ENCODE measurements at regions not wholly inside any gene's neighbourhood (a gene's known extent, or its start where the extent isn't known, plus 50 kb on each side); places are given as distances from the start of the nearest gene placed in this dataset.

DNA sequence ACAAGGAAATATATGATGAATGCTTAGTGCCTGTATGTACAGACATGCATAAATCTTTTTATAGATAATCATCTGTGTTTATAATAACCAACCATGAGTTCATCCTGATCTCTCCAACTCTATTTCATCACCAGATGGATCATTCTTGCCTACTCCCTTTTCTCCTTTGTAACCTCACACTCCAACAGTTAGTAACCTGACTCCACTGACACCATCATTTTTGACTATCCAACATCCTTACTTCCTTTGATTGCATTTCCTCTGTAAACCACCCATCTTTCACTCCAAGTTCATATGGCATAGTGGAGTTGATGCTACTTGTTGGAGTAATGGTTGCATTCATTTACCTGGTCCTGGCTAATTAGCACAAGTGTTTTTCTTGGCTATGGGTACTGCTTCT, 170.6 kb downstream of the ZNF330 start:
- no peak for FAIRE-seq
- DNase-seq (ENCODE audit: extremely low spot score, insufficient read length, low read depth), result no peak

DNA sequence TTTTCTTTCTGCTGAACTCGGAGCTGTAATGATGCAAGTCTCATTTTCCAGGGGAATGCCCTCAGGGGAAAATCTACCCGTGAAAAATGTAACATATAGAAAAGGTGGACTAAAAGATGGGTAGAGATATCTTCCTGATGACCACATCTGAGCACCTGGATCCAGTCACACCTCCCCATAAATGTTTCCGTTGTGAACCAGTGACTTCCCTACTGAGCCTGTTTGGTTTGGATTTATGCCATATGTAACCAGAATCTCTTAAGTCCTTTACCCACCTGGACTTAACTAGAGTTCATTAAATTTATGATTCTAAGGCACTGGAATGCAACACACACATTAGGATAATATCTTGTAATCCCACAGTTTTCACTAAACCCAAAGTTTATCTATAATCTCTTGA, 171.1 kb downstream of the ZNF330 start:
- FAIRE-seq (no peak), DNase-seq (ENCODE audit: extremely low spot score, insufficient read length, low read depth) (no peak)

DNA sequence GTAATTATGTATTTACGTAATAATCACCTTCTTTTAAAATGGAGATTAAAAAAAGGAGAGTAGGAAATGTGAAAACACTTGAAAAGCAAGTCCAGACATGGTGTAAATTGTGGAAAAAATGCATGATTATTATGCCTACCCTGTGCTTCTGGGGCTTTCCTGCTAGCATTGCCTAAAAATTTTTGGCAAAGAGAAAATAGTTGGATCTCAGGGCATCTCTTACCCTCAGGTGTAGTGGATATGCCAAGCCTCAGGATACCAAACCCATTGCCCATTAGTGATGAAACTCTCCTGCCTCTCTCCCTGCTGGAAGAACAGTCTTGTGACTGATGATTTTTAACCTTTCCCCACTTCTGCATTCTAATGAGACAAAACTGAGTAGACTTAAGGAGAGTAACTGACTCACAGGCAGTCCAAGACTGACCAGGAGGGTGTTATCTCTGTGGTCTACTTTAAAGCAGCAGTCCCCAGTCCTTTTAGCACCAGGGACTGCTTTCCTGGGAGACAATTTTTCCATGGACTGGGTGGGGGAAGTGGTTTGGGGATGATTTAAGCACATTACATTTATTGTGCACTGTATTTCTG, 174.6 kb downstream of the ZNF330 start:
- FAIRE-seq (no peak), DNase-seq (ENCODE audit: extremely low spot score, insufficient read length, low read depth) (no peak)

DNA sequence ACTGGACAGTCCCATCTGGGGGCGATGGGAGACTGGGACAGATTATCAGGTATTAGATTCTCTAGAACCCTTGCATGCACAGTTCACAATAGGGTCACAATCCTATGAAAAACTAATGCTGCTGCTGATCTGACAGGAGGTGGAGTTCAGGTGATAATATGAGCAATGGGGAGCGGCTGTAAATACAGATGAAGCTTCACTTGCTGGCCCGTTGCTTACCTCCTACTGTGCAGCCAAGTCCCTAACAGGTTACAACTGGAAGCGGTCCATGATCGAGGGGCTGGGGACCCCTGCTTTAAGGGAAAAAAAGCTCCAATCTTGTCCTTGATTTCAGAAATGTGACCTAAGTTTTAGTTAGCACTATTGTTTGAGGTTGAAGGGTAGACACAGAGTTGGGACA, 175.2 kb downstream of the ZNF330 start:
- no peak for DNase-seq (ENCODE audit: extremely low spot score, insufficient read length, low read depth)
- no peak for FAIRE-seq

DNA sequence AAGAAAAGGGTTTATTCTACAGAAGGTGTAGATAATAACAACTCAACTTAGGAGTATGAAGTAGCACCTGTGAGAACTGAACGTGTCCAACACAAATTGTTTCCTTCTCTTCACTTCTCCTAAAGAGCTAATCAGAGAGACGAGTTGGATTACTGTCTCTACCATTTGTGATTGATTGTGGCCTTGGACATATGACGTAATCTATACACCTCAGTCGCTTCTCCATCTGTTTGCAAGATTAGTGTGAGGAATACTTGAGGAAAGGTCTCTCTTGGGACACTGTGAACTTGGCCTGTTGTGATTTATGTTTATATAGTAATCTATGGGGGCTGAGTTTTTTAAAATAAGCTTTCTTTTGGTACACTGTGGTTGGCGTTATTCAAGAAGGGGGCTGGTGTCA, 182.0 kb downstream of the ZNF330 start:
- FAIRE-seq (no peak), DNase-seq (ENCODE audit: extremely low spot score, insufficient read length, low read depth) (no peak)

DNA sequence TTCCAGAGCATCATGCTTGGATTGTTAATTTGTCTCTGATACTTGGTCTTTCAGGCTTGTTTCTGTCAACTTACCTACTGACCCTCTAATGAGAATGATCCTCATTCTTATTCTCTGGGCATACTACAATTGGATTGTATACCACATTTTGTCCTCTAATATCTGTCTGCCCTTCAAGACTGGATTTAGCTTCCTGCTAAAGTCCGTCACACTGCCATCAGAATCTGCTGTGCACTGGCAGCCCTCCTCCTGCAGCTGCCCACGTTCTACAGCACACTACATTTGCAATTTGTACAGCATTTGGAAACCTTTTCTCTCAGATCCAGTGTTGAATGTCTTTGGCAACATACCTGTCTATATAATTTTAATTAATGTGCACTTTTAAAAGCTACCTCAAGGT, 183.1 kb downstream of the ZNF330 start:
- no peak for DNase-seq (ENCODE audit: extremely low spot score, insufficient read length, low read depth)
- FAIRE-seq, result no peak

DNA sequence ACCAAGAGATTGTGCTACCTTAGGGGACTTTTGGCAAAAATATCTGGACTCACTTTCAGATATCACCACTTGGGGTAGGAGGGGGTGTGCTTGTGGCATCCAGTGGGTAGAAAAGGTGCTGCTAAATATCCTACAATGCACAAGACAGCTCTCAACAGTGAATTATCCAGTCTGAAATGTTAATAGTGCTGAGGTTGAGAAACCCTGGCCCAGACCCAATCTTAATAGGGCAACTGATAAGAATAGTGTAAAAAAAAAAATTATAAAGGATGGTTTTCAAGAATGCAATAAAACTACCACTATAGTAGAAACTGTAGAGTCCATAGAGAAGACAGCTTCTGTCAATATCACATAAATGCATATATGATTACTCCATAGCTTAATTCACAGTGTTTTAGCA, 185.5 kb downstream of the ZNF330 start:
- no peak for DNase-seq (ENCODE audit: extremely low spot score, insufficient read length, low read depth)

DNA sequence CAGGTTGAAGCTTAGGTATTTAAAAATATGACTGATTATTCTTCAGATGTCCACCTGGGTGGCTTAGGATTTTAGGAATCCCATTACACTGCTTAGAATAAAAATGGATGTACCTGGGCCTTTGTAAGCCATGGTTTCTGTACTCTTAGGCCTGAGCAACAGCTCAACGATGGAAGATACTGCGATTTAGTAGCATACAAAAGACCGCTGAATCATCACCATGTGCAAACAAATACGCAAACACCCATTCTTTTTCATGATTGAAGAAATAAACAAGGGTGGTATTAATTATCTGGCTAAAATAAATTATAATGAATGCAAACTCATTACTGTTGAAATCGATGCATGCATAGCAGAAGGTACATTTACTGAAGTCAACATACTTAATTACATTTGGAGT, 188.9 kb downstream of the ZNF330 start:
- DNase-seq (ENCODE audit: extremely low spot score, insufficient read length, low read depth) (no peak), FAIRE-seq (no peak)

More for the DNA sequence above, 185.5 kb downstream of the ZNF330 start:
- FAIRE-seq, result no peak

DNA sequence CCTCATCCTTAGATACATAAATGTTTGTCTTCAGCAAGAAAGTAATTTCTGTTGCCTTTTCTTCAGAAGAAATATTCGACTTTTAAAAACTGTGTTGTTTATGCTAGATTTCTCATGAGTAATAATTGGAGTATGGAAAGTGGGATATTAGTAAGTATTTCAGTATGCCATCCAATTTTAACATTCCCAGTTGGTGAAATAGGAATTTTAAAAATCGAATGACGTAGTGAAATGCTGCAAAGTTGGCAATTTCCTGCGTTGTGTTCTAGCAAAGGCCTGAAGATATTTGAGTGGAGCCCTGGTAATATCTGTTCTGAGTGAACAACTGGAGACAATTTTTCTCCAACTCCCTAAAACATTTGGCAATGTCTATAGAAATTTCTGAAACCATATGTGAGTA, 190.1 kb downstream of the ZNF330 start:
- FAIRE-seq (no peak), DNase-seq (ENCODE audit: extremely low spot score, insufficient read length, low read depth) (no peak)

DNA sequence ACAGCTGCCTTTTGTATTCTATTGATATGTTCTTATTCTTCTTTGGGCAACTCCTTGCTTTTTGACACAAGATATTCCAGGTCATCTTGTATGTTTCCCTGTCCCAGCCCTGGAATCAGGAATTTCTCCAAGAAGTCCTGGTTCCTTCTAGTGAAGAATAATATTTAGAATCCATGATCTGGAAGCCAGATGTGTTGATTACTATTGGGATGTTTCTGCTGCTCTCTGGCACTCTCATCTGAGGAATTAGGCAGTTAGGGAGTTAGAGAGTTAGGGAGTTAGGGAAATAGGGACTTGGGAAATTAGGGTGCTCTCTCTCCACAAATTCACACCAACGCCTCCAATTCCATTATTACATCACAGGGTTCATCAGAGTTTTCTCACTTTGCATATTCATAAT, 191.2 kb downstream of the ZNF330 start:
- FAIRE-seq, result no peak
- DNase-seq (ENCODE audit: extremely low spot score, insufficient read length, low read depth), result no peak

DNA sequence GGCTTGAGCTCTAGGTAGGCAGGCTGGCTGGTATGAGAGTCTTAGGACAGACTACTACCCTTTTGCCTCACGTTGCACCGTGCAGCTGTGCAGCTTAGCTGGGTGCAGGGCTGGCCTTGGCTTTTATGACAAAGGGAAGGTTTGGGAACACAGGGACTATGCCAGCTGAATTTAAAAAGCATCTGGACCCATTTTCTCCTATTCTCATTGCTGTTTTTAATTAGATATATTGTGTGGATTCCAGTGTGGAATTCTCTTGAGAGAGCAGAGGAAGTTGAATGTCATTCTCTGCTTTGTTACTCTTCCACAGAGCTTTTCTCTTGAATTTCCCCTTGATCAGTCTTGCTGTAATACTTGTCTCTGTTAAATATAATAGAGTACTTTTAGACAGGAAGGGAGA, 192.7 kb downstream of the ZNF330 start:
- FAIRE-seq (no peak), DNase-seq (ENCODE audit: extremely low spot score, insufficient read length, low read depth) (no peak)

DNA sequence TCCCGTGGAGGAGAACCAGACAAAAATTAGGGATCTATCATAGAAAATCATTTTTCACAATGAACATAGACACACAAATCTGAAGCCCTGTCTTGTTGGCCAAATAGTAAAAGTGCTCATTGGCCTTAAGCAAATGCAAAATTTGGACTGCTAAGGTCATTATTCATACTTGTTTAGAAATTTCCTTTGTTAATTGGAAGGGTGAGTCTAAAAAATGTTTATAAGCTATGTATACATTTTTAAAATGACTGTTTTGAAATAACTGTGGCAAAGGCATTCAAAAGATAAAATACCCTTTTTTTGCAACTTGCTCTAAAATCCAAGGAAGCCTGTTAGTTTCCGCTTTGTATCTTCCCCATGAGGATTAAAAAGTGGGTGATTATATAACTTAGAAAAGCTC, 195.0 kb downstream of the ZNF330 start:
- FAIRE-seq, result no peak

DNA sequence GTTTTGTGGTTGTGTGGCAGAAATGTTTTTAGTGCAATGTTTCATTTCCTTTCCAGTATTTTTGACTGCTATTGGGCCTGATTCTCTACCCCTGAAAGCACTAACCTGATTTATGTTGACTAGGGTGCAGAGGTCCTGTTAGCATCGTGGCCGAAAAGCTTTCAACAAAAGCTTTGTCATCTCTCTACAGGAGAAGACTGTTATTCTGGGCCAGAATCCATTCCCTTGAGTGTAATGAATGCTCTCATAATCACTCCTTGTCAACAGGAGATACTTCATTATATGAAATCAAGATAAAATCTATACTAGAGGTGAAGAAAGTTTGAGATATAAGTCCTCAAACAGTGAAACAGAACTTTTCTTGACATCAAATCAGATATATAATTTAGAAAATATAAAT, 195.5 kb downstream of the ZNF330 start:
- no peak for DNase-seq (ENCODE audit: extremely low spot score, insufficient read length, low read depth)
- FAIRE-seq, result no peak

More for the DNA sequence above, 195.0 kb downstream of the ZNF330 start:
- no peak for DNase-seq (ENCODE audit: extremely low spot score, insufficient read length, low read depth)

DNA sequence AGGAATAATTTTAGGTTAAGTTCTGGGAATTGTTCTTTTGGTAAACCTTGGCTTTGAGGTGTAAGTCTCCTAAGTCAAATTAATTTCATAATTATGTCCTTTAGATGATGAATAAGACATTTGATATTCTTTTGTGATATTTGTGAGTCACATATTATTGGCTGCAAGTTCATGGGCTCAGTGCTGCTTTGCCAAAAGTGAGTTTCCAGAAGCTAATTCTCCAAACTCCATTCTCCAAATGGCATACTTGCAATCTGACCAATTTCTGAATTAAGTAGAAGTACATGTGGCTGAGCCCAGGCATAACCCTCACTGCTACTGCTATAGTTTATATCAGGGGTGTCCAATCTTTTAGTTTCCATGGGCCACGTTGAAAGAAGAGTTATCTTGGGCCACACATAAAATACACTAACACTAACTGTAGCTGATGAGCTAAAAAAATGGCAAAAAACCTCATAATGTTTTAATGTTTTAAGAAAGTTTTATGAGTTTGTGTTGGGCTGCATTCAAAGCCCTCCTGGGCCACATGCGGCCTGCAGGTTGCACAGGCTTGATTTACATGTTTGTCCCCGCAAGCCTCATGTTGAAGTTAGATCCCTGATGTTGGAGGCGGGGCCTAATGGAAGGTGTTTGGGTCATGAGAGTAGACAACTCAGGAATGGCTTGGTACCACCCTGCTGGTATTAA, 196.1 kb downstream of the ZNF330 start:
- FAIRE-seq (no peak), DNase-seq (ENCODE audit: extremely low spot score, insufficient read length, low read depth) (no peak)

DNA sequence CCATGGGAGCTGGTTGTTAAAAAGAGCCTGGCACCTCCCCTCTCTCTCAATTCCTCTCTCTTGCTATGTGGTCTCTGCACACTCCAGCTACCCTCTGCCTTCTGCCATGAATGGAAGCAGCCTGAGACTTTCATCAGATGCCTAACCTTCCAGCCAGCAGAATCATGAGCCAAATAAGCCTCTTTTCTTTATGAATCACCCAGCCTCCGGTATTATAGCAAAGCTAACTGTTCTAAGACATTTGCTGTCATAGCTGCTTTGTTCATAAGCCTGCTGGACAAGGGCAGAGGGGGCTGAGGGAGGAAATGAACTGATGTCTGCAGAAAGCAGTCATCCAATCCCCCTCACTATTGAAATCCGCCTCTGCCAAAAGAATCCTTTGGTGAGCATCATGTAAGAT, 196.7 kb downstream of the ZNF330 start:
- no peak for DNase-seq (ENCODE audit: extremely low spot score, insufficient read length, low read depth)
- FAIRE-seq, result no peak

DNA sequence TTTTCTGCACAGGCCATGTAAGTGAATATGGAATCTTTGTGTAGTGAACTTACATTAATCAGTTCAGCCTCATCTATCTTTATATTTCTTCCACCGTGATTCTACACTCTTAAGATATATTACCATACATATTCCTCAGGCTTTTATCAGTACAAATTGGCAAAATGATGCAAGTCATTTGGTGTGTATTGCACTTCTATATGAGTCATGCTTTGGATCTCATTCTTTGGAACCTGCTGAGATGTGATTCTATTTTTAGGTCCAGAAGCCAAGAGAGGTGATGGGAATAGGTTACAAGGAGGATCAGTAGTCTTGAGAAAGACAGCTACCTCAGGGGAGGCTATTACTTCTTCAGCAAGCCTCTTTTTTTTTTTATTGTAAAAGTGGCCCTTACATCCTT, 204.4 kb downstream of the ZNF330 start:
- no peak for FAIRE-seq
- no peak for DNase-seq (ENCODE audit: extremely low spot score, insufficient read length, low read depth)

DNA sequence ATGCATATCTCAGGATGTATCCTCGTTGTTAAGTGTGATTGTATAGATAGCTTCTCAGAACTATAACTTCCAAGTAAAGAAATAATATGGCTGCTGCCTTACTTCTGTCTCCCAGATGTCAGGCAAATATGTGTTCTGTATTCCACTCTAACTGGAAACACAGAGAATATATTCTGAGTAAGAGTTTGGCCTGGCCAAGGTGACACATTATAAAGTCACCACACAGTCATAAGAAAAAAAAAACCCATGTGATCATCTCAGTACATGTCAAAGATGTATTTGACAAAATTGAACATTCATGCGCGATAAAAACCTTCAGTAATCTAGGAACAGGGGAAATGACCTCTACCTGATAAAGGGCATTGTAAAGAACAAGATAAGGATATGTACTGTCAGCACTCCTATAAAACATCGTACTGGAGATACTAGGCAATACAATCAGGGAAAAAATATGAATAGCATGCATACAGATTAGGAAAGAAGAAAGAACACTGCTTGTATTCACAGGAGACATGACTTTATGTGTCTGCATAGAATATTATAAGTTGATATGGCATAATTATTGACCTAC, 207.1 kb downstream of the ZNF330 start:
- FAIRE-seq (no peak), DNase-seq (ENCODE audit: extremely low spot score, insufficient read length, low read depth) (no peak)

DNA sequence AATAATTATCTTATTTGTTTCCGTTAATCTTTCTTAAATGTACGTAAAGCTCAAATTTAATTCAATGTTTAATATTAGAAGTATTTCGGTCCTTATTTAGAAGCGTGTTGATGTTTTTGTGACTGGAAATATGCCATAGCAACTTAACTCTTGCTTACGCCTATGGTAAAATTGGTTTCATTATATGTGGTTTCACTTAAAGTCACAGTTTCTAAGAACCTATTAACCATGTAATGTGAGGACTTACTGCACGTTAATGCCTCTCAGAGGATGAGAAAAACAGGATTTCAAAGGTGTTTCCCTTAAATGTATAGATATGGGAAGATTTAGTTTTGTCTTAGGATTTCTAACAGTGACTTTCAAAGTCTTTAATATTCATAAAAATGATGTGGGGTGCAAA, 206.4 kb upstream of the IL15 start:
- no peak for FAIRE-seq
- DNase-seq (ENCODE audit: extremely low spot score, insufficient read length, low read depth), result no peak

DNA sequence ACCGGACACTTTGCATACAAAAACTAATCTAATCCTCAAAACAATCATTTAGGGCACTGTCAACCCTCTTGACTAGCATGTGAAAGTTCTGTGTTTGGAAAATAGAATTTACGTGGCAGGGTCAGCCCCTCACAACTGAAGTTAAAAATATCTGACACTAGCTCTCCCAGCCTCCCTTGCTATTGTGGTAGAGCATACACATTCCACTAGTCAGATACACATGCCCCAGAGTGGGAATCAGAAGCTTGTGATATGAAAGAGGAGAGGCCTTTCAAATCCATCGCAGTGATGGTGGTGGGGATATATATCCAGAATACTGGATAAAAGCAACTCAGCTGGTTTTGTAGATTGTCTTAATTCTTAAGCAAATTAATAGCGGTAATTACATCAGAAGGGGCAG, 205.7 kb upstream of the IL15 start:
- no peak for DNase-seq (ENCODE audit: extremely low spot score, insufficient read length, low read depth)
- no peak for FAIRE-seq

DNA sequence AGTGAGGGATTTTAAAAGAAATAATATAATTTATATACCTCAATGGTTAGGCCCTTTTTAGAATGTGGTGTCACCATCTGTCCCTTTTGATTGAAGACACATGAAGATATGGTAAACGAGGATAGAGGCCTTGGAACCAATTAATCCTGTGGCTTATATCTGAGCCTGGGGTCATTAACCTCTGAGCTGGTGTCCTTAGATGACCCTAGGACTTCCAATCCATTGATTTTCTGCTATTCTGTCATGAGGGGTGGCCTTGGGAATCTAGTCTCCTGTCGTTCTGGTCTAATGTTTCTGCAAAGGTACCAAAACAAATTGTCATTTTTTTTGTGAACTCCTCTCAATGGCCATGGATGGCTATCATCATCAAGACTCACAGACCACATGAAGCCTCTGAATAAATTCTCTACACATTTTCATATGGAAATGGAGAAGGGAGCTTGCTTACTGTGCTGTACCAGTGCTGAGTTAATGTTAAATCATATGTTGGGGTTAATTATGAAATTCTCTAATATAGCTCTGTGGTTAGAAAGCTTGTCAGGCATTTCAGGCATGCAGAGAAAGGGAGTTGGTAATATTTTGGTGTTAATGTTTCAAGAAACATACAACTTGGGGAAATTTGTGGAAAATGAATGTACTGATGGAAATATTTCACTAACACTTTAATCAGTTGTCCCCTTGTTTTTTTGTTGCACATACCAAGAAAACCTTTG, 204.2 kb upstream of the IL15 start:
- DNase-seq (ENCODE audit: extremely low spot score, insufficient read length, low read depth) (no peak), FAIRE-seq (no peak)
